Heart right ventricle (tissue), 16 donors: ENCODE measurements at regions not wholly inside any gene's neighbourhood (a gene's known extent, or its start where the extent isn't known, plus 50 kb on each side); places are given as distances from the start of the nearest gene placed in this dataset.

Experiments
- ATAC-seq, 8 donors: fragments of 200-7000 bp; cut with Tn5 transposase; one replicate each; pipeline ENCODE4 v1.9.1; 2020; ENCODE audit warnings: mild to moderate bottlenecking in 8 of 8, moderate library complexity in 8 of 8, moderate number of reproducible peaks in 1 of 8
- DNase-seq, 2 donors: peaks; one replicate each; pipeline ENCODE4 v3.0.0-alpha.2; 2020
- H3K27ac ChIP-seq, 10 donors: fragments of 200-600 bp; sonication (generic) in 2 of 10; one replicate each; pipeline versions ENCODE4 v1.5.0 to v1.8.0; 2020 to 2022; ENCODE audit warnings: mild to moderate bottlenecking in 3 of 10
- H3K27me3 ChIP-seq, 7 donors: fragments of 200-600 bp; one replicate each; pipeline ENCODE4 v1.8.0; 2021 to 2022; ENCODE audit warnings: mild to moderate bottlenecking in 2 of 7
- H3K36me3 ChIP-seq, 9 donors: fragments of 200-600 bp; sonication (generic) in 1 of 9; one replicate each; pipeline versions ENCODE4 v1.5.0 to v1.8.0; 2020 to 2022; ENCODE audit warnings: mild to moderate bottlenecking in 2 of 9
- H3K4me1 ChIP-seq, 9 donors: fragments of 200-600 bp; sonication (generic) in 1 of 9; one replicate each; pipeline versions ENCODE4 v1.5.0 to v1.8.0; 2020 to 2022; ENCODE audit warnings: mild to moderate bottlenecking in 4 of 9
- H3K4me3 ChIP-seq, 10 donors: fragments of 200-600 bp; sonication (generic) in 2 of 10; one replicate each; pipeline versions ENCODE4 v1.5.0 to v1.8.0; 2020 to 2022; ENCODE audit warnings: mild to moderate bottlenecking in 7 of 10, moderate library complexity in 2 of 10
- H3K9me3 ChIP-seq, 11 donors: fragments of 200-600 bp in 10 of 11; sonication (generic) in 2 of 11; one replicate each; pipeline versions ENCODE4 v1.5.0 to v1.8.0; 2013 to 2022; ENCODE audit warnings: mild to moderate bottlenecking in 2 of 11, control low read depth in 1 of 11, moderate library complexity in 1 of 11
- WGBS, 2 donors: extraction: QIAGEN DNeasy Blood & Tissue Kit; methylation state at CpG; one replicate each; pipeline ENCODE4 v1.1.7; 2013; ENCODE audit warnings: inconsistent platforms in 1 of 2; 5-methylcytosine and 5-hydroxymethylcytosine counted together
- intact Hi-C, 10 donors: fragments of 100-400 bp; cut with DNase I; formaldehyde crosslinking; loops; one replicate each; pipeline versions ENCODE4 v1.11.1 to v1.14.2; 2022
- TF ChIP-seq, protein P1 (sequence below), 9 donors: fragments of 200-600 bp; sonication (generic) in 2 of 9; IDR thresholded peaks; one replicate each; pipeline versions ENCODE4 v1.5.0 to v1.8.0; 2021 to 2022; ENCODE audit warnings: antibody characterized with exemption in 9 of 9, mild to moderate bottlenecking in 5 of 9, moderate library complexity in 1 of 9
- donor health status: Arrhythmogenic right ventricular cardiomyopathy.
- donor health status: ischemic (EF 13 %, LVEDD 7.1; RV severe dilation, severe dysfunction).
- donor health status: healthy with polysubstance abuse.
- donor health status: DM: no; HTN: yes; CAD: no.
- donor health status: DM: no; HTN: no; CAD: no.
- donor health status: ischemic (EF 25% LVEDD 6.9; RV normal size, moderate dysfunction).
- donor health status: ischemic (EF 25% LVEDD 5.7; RV mildly dilated, moderate dysfunction).
- donor health status: healthy.
- donor health status: DM: yes; HTN: yes; CAD: no.
- donor health status: Ischemic cardiomyopathy.
- donor health status: ischemic (EF 35%, LVEDD 5.7; RV mildly dilated, moderate dysfunction).
- donor health status: nonischemic (EF 11% LVEDD 7.7; RV severe dilation, severe dysfunction).
- donor health status: DM: yes; HTN: yes; CAD: no.
- donor health status: PGD.
- donor health status: ischemic (EF 29% LVEDD 5.4; RV normal size, mild dysfunction).
- donor health status: nonischemic (EF 23%, LVEDD 6.1; RV moderate dilation, normal function).

DNA sequence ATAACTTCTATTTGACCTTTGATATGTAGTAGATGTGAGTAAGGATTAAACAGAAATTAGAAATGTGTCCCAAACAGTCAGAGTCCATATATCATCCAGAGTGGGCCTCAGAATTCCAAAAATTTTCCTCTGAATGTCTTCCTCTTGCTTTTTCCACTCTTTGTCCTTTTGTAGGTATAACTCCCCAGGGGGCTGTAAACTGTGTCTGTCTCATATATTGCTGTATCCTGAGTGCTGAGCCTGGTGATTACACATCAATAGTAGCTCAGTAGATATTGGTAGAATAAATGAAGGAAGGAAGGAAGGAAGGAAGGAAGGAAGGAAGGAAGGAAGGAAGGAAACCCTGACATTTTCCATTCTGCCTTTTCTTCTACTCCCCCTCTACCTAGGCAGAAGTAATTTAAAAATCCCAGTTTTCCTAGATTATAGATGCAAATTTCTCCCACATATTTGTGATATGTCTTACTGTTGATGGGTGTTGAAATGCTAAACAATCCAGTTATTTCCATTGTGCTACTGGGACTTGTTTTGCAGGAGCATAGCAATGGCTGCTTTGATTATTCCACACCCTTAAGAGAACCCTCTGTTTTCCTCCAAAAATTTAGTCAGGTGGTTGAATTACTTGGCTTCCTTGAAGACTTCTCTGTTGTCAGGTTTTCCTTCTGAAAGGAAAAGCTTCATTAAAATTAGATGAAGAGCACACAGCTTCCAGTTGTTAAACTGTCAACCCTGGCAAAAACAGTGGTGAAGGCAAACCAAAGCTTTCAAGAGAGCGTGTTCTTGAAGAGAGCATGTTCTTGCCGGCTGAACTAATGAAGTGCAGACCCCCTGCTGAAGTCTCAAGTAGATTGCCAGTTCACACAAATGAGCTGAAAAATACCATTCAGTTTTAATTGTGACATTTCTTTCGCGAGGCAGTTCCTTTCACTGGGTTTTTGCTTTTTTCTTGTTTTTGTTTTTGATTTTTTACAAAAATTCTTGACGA, 147.8 kb downstream of the KCNE4 start:
- H3K9me3 ChIP-seq: peaks cover 0 to 3% (median 0%) of the 10 kb centered on the region in 11 donors
- intact Hi-C loops: no loop called here
- no peak for DNase-seq
- ATAC-seq: no peak
- TF ChIP-seq, protein P1, sequence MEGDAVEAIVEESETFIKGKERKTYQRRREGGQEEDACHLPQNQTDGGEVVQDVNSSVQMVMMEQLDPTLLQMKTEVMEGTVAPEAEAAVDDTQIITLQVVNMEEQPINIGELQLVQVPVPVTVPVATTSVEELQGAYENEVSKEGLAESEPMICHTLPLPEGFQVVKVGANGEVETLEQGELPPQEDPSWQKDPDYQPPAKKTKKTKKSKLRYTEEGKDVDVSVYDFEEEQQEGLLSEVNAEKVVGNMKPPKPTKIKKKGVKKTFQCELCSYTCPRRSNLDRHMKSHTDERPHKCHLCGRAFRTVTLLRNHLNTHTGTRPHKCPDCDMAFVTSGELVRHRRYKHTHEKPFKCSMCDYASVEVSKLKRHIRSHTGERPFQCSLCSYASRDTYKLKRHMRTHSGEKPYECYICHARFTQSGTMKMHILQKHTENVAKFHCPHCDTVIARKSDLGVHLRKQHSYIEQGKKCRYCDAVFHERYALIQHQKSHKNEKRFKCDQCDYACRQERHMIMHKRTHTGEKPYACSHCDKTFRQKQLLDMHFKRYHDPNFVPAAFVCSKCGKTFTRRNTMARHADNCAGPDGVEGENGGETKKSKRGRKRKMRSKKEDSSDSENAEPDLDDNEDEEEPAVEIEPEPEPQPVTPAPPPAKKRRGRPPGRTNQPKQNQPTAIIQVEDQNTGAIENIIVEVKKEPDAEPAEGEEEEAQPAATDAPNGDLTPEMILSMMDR (IDR thresholded peaks at IDR 0.05): no peak
- no peaks in the 10 kb centered on the region for H3K36me3 ChIP-seq
- 84% methylated on average over 5 of the region's 5 CpGs for WGBS, 2 donors
- no peak overlapping the region for H3K27ac ChIP-seq
- H3K4me1 ChIP-seq: peaks cover 0 to 8% (median 0%) of the 10 kb centered on the region in 9 donors
- no peak overlapping the region for H3K4me3 ChIP-seq
- no peaks in the 10 kb centered on the region for H3K27me3 ChIP-seq

DNA sequence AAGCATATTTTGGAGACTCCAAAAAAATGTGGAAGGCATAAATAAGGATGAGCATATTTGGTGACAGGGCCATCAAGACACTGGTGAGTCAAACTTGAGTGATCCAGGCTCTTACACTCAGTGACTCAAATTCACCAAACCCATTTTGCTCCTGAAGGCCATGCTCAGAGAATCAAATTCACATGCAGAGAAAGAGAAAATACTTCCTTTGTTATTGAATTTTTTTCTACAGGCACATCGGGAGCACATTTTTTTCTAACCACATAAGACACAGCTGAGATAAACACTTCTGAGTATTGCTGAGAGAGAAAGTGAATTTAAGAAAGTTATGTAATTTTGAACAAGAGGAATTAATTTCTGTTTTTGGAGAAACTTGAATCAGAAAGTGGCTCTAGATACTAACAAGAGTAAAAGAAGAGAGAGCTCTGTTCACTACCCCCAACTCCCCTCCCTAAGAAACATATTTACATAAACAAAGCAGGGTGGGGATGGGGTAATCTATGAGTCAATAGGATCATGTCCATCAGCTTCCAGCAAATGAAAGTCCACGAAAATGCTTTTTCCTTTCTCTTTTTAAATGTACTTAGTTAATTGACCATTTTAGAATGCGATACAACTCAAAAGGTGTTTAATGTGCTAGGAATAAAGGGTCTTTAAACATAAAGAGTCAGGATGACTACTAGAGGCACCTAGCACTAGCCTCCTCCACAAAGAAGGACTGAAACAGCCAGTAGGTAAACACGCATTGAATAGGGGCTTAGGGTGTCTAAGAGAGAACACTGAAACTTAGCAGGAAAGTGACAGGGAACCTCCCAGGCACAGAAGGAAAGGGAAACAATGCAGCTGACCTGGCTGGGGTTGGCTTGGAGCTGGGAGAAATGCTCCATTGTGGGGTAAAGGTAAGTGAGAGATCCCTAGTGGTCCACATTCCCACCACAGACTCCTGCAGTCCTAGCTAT, 152.3 kb downstream of the KCNE4 start:
- H3K9me3 ChIP-seq: peaks cover 0 to 21% (median 13%) of the 10 kb centered on the region in 11 donors
- TF ChIP-seq, protein P1 (IDR thresholded peaks at IDR 0.05): no peak
- DNase-seq: no peak
- H3K4me1 ChIP-seq: no peaks in the 10 kb centered on the region
- no peaks in the 10 kb centered on the region for H3K36me3 ChIP-seq
- H3K4me3 ChIP-seq: no peak overlapping the region
- WGBS, 2 donors: 68 to 79% methylated on average over 4 of the region's 4 CpGs
- no peaks in the 10 kb centered on the region for H3K27me3 ChIP-seq
- no peak for ATAC-seq
- intact Hi-C loops: no loop called here
- peak overlapping the region in 1 of 10 donors; percentile 3 for H3K27ac ChIP-seq

DNA sequence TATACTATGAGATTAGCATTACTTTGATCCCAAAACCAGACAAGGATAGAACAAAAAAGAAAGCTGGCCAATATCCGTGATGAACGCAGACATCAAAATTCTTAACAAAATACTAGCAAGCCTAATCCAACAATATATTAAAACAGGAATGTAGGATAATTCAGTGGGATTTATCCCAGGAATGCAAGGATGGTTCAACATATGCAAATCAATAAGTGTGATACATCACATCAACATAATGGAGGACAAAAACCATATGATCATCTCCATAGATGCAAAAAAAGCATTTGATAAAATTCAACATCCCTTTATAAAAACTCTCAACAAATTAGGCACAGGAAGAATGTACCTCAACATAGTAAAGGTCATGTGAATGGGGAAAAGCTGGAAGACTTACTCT, 158.5 kb downstream of the KCNE4 start:
- peaks cover 0 to 50% (median 22%) of the 10 kb centered on the region in 11 donors for H3K9me3 ChIP-seq
- intact Hi-C loops: no loop called here

More for the DNA sequence above, 158.5 kb downstream of the KCNE4 start:
- Histone ChIP-seq H3K4me1 (peaks cover 0 to 4% (median 0%) of the 10 kb centered on the region in 9 donors), H3K27ac (no peak overlapping the region), H3K36me3 (no peaks in the 10 kb centered on the region), H3K4me3 (no peak overlapping the region), H3K27me3 (no peaks in the 10 kb centered on the region)
- ATAC-seq: no peak
- 91 to 97% methylated on average over 2 of the region's 2 CpGs for WGBS, 2 donors
- TF ChIP-seq, protein P1 (IDR thresholded peaks at IDR 0.05): no peak
- DNase-seq: no peak
